IMR-90 (cell line): ENCODE measurements at regions not wholly inside any gene's neighbourhood (a gene's known extent, or its start where the extent isn't known, plus 50 kb on each side); places are given as distances from the start of the nearest gene placed in this dataset.
"Not testable (repeated sequence)": the region's sequence is repeated elsewhere in the genome, so short reads cannot be mapped to it uniquely, and the experiment has no call there.

ENCODE experiments used
- ATAC-seq: fragments of 200-7000 bp; cut with Tn5 transposase; 2 replicates; pipeline ENCODE4 v1.9.1; 2020; ENCODE audit warnings: low read depth, mild to moderate bottlenecking, moderate library complexity
- BruUV-seq: library from RNA; stranded (reverse); fragments of 400-500 nt; replicated peaks from 2 replicates; lab custom pipeline; 2021; lab: Mats Ljungman, UMichigan
- CTCF ChIA-PET: fragments of 300-600 bp; formaldehyde crosslinking; extraction: SDS; loops from one replicate; lab custom pipeline; 2021; ENCODE audit warnings: antibody characterized with exemption; lab: Yijun Ruan, JAX
- POLR2A ChIA-PET: fragments of 300-600 bp; sonication (Branson Sonifier 250); formaldehyde crosslinking; loops from one replicate; lab custom pipeline; 2022; ENCODE audit warnings: antibody characterized with exemption; ENCODE audit not compliant: unreplicated experiment; lab: Charles Lee
- DNase-seq: peaks from one replicate; pipeline ENCODE4 v3.0.0; 2013
- H2AFZ ChIP-seq: replicated peaks from 2 replicates; pipeline ENCODE3; 2013; ENCODE audit warnings: low read length, mild to moderate bottlenecking; ENCODE audit not compliant: poor library complexity
- H2AK5ac ChIP-seq: 2 replicates; pipeline ENCODE4 v1.6.1; 2013; ENCODE audit warnings: low read depth, low read length, inconsistent platforms
- H2AK9ac ChIP-seq: replicated peaks from 2 replicates; pipeline ENCODE3; 2013; ENCODE audit warnings: mild to moderate bottlenecking, low read depth, low read length, moderate library complexity; ENCODE audit not compliant: poor library complexity
- H2BK120ac ChIP-seq: 2 replicates; pipeline ENCODE4 v1.6.1; 2013; ENCODE audit warnings: low read depth, low read length, inconsistent platforms
- H2BK15ac ChIP-seq: 3 replicates; pipeline ENCODE4 v1.6.1; 2013; ENCODE audit warnings: low read depth, low read length, inconsistent platforms
- H2BK20ac ChIP-seq: 2 replicates; pipeline ENCODE4 v1.6.1; 2013; ENCODE audit warnings: low read depth, mild to moderate bottlenecking, inconsistent platforms, low read length, moderate library complexity
- H2BK5ac ChIP-seq: 2 replicates; pipeline ENCODE4 v1.6.1; 2013; ENCODE audit warnings: mild to moderate bottlenecking, low read depth, low read length, inconsistent platforms; ENCODE audit not compliant: poor library complexity, severe bottlenecking
- H3K14ac ChIP-seq: replicated peaks from 2 replicates; pipeline ENCODE4 v1.6.1; 2013; ENCODE audit warnings: low read depth, low read length, inconsistent platforms
- H3K18ac ChIP-seq: 2 replicates; pipeline ENCODE4 v1.6.1; 2013; ENCODE audit warnings: low read depth, low read length, control low read depth
- H3K23ac ChIP-seq: 2 replicates; pipeline ENCODE4 v1.6.1; 2013; ENCODE audit warnings: low read depth, low read length, inconsistent platforms
- H3K27ac ChIP-seq: 2 replicates; pipeline ENCODE4 v1.5.1; 2013; ENCODE audit warnings: mild to moderate bottlenecking, control low read depth, low read length; ENCODE audit not compliant: insufficient read depth
- H3K27me3 ChIP-seq: 2 replicates; pipeline ENCODE4 v1.6.1; 2013; ENCODE audit warnings: low read length; ENCODE audit not compliant: control insufficient read depth, insufficient read depth
- H3K36me3 ChIP-seq: 2 replicates; pipeline ENCODE4 v1.6.1; 2013; ENCODE audit warnings: low read length, mixed read lengths; ENCODE audit not compliant: control insufficient read depth, insufficient read depth
- H3K4ac ChIP-seq: 2 replicates; pipeline ENCODE4 v1.6.1; 2013; ENCODE audit warnings: low read depth, low read length, inconsistent platforms
- H3K4me1 ChIP-seq: 2 replicates; pipeline ENCODE4 v1.6.1; 2013; ENCODE audit warnings: low read length, mixed read lengths; ENCODE audit not compliant: control insufficient read depth, insufficient read depth
- H3K4me2 ChIP-seq: 2 replicates; pipeline ENCODE4 v1.6.1; 2013; ENCODE audit warnings: low read depth, mild to moderate bottlenecking, control low read depth, low read length, moderate library complexity
- H3K4me3 ChIP-seq: 2 replicates; pipeline ENCODE4 v1.5.1; 2013; ENCODE audit warnings: low read depth, mild to moderate bottlenecking, control low read depth, low read length, moderate library complexity; ENCODE audit not compliant: insufficient read depth
- H3K56ac ChIP-seq: 2 replicates; pipeline ENCODE4 v1.6.1; 2013; ENCODE audit warnings: low read length, inconsistent platforms; ENCODE audit not compliant: insufficient read depth; ENCODE audit errors: extremely low read depth
- H3K79me1 ChIP-seq, 2 experiments: 2 replicates each; pipeline ENCODE4 v1.6.1; 2013; ENCODE audit warnings: low read length in 2 of 2, inconsistent platforms in 1 of 2, low read depth in 1 of 2
- H3K9ac ChIP-seq: 2 replicates; pipeline ENCODE4 v1.6.1; 2013; ENCODE audit warnings: low read depth, low read length, control low read depth
- H3K9me1 ChIP-seq: 2 replicates; pipeline ENCODE4 v1.6.1; 2013; ENCODE audit warnings: low read length, inconsistent platforms; ENCODE audit not compliant: insufficient read depth
- H3K9me3 ChIP-seq: 2 replicates; pipeline ENCODE4 v1.6.1; 2013; ENCODE audit warnings: low read length; ENCODE audit not compliant: control insufficient read depth, insufficient read depth
- H4K20me1 ChIP-seq: 2 replicates; pipeline ENCODE4 v1.6.1; 2013; ENCODE audit warnings: low read length, inconsistent platforms; ENCODE audit not compliant: insufficient read depth
- H4K5ac ChIP-seq: 2 replicates; pipeline ENCODE4 v1.6.1; 2013; ENCODE audit warnings: mild to moderate bottlenecking, low read depth, low read length, control low read depth
- H4K8ac ChIP-seq, 2 experiments: 2 replicates each; pipeline ENCODE4 v1.6.1; 2013; ENCODE audit warnings: low read depth in 2 of 2, low read length in 2 of 2, control low read depth in 1 of 2, inconsistent platforms in 1 of 2
- H4K91ac ChIP-seq: 2 replicates; pipeline ENCODE4 v1.6.1; 2013; ENCODE audit warnings: low read depth, low read length, inconsistent platforms; ENCODE audit not compliant: insufficient read depth
- WGBS, 2 experiments: methylation state at CpG; one replicate each; pipeline versions ENCODE4 v1.1.5 to v1.1.7; 2013; ENCODE audit warnings: missing lambda C conversion rate in 2 of 2; ENCODE audit not compliant: insufficient read length in 1 of 2; ENCODE audit errors: extremely low coverage in 2 of 2; 5-methylcytosine and 5-hydroxymethylcytosine counted together
- dilution Hi-C: fragments of 300-500 bp; cut with HindIII; formaldehyde crosslinking; loops from one replicate; pipeline ENCODE4 v1.14.3; 2018; ENCODE audit warnings: low sequenced_read_pairs; ENCODE audit not compliant: unreplicated experiment
- in situ Hi-C: fragments of 300-500 bp; cut with MboI; formaldehyde crosslinking; loops from 3 replicates; pipeline ENCODE4 v1.14.3; 2019; ENCODE audit warnings: low sequenced_read_pairs, inconsistent platforms, mixed read lengths
- intact Hi-C: fragments of 100-400 bp; cut with micrococcal nuclease; formaldehyde crosslinking; loops from 2 replicates; pipeline ENCODE4 v1.10.0; 2022

DNA sequence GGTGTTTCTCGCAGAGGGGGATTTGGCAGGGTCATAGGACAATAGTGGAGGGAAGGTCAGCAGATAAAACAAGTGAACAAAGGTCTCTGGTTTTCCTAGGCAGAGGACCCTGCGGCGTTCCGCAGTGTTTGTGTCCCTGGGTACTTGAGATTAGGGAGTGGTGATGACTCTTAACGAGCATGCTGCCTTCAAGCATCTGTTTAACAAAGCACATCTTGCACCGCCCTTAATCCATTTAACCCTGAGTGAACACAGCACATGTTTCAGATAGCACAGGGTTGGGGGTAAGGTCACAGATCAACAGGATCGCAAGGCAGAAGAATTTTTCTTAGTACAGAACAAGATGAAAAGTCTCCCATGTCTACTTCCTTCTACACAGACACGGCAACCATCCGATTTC is 75.6 kb upstream of the SOD1 start:
- H3K18ac ChIP-seq, H2BK120ac ChIP-seq, H3K23ac ChIP-seq, H3K9me3 ChIP-seq, H3K27me3 ChIP-seq, dilution Hi-C loops, H3K4me3 ChIP-seq, CTCF ChIA-PET, H3K79me1 ChIP-seq, H4K20me1 ChIP-seq, H2AK5ac ChIP-seq, DNase-seq, H2AFZ ChIP-seq, H4K91ac ChIP-seq, H2BK15ac ChIP-seq, H2BK5ac ChIP-seq, ATAC-seq, H3K9ac ChIP-seq, H2AK9ac ChIP-seq, H3K4me1 ChIP-seq, POLR2A ChIA-PET, H3K4ac ChIP-seq, H3K27ac ChIP-seq, H4K5ac ChIP-seq, intact Hi-C loops, H3K4me2 ChIP-seq, H3K14ac ChIP-seq, H2BK20ac ChIP-seq, H3K9me1 ChIP-seq, H3K36me3 ChIP-seq, BruUV-seq, H3K56ac ChIP-seq, H4K8ac ChIP-seq: not testable (repeated sequence)
- WGBS, 2 experiments = no CpG with 5 or more reads among the region's 9 CpGs
- in situ Hi-C loops = loop anchor here (5.0 kb wide), 1 partner anchor 387 kb away; no protein-coding TSS in a partner anchor
